ENCODE measurements at regions not wholly inside any gene's neighbourhood (a gene's known extent, or its start where the extent isn't known, plus 50 kb on each side); places are given as distances from the start of the nearest gene placed in this dataset.
A peak's percentile ranks its signal among the peaks of the same experiment; 100 is the strongest.
"Not testable (repeated sequence)": the region's sequence is repeated elsewhere in the genome, so short reads cannot be mapped to it uniquely, and the experiment has no call there.

DNA sequence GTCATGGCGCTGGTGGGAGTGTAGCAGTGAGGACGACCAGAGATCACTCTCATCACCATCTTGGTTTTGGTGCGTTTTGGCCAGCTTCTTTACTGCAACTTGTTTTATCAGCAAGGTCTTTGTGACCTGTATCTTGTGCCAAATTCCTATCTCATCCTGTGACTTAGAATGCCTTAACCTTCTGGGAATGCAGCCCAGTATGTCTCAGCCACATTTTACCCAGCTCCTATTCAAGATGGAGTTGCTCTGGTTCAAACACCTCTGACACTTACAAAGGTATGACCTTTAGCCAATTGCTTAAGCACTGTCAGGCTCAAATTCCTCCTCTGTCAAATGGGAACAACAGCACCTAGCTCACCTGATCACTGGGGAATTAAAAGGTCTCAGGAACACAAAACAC lies 235.1 kb upstream of the ID2 start:
- not testable (repeated sequence) for DNase-seq

DNA sequence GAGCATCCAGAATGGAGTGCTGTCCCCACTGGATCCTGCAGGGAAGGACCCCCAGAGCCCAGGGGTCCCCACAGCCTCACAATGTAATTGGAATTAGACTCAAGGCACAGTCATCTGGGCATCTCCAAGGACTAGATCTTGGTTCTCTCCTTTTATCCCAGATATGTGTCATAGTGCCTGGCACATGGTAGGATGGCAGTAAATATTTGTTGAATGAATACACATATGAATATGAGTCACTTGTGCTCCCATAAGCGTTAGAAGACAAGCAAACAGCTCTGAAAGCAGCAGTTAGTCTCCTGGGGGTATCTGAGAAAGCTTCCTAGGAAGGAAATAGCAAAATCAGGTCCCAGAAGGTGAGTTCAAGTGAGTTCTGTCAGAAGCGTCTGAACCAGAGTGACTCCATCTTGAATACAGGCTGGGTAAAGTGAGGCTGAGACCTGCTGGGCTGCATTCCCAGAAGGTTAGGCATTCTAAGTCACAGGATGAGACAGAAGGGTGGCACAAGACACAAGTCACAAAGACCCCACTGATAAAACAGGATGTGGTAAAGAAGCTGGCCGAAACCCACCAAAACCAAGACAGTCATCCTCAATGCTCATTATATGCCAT lies 234.1 kb upstream of the ID2 start:
- DNase-seq = no peak

DNA sequence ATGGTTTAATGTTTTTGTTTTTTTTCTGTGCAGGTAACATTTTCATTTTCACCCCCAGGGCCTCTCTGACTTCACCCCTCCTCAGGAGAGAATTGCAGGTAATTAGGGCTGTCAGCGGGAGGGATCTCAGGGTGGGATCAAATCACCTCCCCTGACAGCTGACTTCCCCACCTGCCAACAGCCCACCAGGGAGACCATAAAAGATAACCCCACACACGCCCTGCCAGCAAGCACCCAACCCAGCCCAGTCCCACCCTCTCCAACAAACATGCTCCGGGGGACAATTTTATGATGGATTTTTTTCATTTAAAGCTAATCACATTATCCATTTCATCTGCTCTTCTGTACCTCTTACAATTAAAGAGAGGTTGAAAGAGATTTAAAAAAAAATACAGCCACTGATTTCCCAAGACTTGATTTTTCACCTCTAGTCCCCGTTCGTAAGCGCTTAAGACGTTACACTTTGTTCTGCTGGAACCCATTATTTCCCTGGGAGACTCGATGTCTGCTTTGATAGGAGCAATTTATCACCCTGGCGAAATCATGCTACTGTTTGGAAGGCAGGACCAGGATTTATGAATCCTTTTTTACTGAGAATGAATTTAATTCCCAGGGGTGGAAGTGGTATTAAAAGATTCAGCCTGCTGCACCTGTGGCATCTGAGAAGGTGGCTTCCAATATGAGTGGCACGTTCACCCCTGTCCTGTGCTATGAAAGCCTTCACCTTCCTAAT lies 232.9 kb upstream of the ID2 start:
- DNase-seq = no peak

DNA sequence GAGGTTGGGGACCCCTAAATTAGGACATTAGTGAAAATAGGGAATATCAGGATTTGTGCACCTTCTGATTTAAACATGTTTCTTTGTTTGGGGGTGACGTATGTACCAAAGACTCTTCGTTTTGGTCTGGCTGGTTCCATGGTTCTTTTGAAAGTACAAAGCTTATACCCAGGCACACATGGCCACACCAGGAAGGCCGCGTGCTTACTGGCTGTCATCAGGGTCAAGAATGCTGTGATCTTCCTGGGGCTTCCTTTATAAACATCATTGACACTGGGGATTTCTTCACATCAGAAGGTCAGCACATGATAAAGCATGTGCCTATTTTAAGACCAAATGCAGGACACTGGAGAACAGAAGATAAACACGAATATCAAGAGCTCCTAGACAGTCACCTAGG lies 230.6 kb upstream of the ID2 start:
- DNase-seq = no peak

DNA sequence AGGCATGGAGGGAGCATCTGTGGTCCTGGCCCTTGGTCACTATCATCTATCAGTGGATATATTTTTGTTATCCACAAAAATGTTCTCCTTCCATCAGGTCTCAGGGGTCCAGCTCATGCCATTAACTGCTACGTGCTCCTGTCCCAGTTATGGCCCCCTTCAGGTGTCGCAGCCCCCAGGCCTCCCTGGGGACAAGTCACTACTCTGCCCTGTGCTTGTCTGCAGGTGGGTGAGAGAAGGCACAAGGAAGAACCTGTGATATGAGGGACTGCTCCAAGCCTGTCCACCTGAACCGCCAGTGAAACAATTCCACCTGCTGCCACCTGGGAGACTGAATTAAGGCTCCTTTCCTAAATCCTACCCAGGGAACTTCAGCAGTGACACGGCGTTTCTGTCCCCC lies 229.6 kb upstream of the ID2 start:
- DNase-seq = no peak

DNA sequence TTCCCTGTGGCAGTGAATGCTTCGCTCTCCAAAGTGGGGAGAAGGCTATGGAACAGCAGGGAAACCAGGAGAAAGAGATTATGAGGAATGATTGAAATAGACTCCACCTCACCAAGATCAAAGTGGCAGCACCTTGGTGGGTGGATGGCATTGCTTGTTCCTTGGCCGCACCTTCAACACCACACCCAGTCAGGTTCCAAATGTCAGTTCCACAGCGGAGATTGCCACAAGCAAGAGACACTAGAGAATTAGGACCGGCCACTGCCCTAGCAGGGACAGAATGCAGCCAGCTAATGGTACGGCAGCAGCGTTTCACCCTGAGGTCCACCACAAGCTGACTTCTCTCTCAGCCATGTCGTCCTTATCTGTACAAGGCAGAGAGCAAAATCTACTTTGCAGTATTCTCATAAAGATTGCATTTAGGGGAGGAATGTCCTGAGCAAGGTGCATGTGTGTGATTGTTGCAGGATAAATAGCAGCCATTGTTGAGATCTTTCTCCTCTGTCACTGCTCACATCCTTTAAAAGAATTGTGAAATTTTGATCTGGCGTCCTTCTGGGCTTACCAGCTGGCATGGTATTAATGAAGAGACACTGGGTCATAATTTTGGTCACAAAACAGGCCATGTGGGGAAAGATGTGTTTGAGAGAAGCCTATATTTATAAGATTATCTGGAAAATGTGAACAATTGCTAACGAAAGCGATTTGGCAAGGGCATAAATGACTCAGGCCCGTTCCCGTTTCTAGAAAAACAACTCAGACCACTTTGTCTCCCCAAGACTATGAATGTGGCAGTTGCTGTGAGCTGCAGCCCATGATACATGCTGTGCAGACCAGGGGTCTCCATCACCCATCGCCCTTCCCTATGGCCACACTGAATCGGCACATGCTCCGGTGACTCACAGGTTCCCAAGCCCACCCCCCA lies 228.6 kb upstream of the ID2 start:
- DNase-seq = no peak

DNA sequence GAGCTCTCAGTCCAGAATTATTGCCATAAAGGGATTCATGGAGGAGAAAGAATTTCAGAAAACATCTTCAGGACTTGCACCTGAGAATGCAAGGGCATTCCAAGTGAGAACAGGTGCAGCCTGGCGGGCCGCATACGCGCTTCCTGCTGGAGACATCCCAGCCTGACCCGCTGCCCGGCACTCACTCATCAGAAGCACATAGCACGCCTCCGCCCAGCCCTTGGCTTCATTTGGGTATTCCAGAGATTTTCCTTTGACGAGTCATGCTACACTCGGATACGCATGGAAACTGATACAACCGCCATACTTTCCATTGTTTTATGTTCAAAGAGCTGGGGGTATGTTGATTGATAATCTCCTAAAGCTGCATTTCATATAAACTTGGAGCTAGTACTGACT lies 228.0 kb upstream of the ID2 start:
- no peak for DNase-seq

DNA sequence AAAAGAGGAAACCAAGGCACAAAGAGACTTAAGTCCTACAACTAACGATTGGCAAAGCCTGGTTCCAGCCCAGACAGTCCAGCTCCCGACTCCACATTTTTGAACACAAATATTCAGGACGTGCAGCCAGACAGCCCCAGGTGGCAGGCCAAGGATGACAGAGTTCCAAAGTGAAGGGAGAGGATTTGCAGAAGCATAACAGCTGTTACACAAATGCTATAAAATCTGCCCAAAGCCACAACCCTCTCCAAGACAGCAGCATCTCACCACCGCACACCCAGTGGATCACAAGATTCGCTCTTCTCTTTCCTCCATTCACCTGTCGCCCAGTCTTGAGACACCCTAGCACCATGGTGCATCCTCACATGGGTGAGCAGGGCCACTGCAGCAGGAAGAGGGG lies 227.1 kb upstream of the ID2 start:
- DNase-seq = no peak

DNA sequence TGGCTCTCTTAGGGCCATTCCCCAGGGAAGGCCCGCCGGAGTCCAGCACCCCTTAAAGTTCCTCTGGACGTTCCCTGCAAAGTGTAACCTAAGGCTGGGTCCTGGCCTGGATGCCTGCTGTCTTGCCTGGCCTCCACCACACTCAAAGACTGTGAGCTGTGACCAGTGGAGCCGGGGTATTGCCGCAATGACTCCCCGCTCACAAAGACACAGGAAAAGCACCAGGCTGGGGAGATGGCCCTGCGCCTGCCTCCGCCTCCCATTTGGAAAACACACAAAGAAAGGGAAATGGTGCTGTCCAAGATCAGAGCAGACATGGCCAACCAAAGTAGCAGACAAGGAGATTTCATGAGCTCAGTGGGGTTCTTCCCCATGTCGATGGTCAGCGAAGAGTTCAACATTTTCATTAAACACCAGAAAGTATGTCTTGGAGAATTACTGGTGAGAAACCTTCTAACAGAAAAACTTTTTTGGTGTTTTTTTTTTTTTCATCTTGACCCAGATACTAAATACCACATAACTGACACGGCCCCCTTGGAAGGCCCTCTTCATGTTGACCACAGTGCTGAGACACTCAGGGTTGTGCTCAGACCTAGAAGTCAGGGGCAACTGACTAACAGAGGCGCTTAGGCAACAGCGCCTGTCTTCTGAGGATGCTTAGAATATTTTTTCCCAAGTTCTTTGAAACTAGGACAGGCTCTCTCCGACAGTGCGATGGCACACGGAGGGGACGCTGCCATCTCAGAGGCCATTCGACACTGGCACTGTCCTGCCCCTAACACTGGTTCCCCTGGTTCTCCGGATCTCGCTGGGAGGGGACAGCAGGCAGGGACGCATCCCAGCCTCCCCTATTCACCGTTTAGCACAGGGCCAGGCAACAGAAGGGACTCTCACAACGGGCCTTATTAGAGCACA lies 226.4 kb upstream of the ID2 start:
- no peak for DNase-seq

DNA sequence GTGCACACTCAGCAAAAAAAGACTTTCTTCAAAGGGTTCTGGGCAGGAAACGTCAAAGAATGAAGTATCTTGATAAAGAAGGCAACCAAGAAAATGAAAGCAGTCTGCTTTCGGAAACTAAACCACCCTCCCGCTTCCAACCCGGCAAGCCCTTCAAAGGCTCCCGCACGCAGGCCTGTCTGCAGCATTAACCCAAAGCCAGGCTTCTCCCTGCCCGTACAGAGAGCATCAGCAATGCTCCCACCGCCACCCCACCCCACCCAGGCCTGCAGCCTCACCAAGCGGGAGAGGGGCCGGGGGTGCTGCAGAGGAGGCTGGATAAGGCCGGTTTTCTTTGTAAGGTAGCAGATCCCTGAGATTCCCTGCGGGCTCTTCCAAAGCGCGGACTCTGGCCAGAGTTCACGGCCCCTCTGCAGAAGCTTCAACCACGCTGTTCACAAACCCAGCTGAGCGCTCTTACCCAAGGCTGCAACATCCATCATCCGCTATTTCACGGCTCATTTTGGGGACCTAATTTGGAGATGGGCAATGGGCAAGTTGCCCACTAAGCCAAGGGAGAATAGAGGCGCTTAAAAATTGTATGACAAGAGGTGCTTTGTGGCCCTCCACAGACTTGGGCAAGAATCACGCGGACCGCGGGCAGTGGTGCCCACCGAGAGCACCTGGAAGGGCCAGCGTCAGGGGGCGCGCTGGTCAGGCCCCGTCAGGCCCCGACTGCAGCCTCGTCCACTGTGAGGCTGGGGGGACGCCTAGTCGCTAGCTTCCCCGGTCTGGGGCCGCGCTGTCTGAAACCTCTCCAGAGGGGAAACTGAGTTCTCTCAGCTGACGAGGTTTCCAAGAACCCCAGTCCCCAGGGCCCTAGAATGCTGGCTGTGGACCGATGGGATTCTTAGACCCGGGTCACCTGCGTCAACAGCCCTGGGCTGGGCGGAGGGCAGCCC lies 225.4 kb upstream of the ID2 start:
- peak; percentile 20 for DNase-seq

DNA sequence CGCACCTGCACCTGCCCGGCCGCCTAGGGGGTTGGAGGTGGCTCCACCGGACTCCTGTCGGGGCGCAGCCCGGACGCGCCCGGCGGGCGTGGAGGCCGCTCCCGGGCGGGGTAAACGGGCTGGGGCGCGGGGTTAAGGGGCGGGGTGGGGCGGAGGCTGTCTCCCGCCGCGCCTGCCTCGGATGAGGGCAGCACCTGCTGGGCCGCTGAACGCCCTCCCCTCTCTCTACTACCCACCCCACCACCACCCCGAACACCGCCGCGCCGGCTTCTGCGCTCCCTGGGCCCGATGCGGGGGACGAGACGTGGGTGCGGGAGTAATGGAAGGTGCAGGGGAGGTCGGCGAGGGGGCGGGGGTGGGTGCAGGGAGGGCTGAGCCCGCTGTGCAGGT lies 224.8 kb upstream of the ID2 start:
- no peak for DNase-seq

DNA sequence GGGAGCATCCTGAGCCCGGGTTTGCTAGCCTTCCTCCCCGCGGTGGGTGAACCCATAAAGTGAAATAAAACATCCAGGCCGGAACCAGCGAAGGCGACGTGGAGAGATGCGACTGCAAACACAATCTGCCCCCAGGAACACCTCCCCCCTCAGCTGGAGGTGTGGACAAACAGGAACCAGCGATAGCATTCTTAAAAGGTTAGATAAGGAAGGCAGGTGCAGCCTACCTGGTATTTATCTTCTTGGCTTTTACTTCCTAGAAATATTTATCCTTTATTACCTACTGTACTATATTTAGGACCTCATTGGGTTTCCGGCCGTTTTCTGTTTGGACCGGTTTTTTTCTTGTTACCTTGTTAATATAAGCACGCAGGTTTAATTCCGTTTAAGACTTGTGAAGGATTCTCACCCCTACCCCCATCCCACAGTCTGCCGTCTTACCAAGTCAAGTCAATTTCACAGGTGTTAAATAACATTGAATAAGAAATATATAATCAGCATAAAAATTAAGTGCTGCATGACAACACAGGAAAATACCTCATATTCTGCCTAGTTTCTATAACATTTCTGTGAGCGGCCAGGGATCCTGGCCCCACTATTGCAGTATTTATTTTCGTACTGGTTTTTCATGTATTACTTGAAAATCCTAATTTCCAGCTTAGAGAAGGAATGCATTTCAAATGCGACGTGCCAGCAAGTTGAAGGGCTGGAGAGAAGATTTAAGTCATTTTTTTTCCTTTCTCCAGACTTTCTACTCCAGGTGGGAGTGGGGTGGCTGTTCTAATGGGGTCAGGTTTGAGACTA lies 224.0 kb upstream of the ID2 start:
- no peak for DNase-seq

DNA sequence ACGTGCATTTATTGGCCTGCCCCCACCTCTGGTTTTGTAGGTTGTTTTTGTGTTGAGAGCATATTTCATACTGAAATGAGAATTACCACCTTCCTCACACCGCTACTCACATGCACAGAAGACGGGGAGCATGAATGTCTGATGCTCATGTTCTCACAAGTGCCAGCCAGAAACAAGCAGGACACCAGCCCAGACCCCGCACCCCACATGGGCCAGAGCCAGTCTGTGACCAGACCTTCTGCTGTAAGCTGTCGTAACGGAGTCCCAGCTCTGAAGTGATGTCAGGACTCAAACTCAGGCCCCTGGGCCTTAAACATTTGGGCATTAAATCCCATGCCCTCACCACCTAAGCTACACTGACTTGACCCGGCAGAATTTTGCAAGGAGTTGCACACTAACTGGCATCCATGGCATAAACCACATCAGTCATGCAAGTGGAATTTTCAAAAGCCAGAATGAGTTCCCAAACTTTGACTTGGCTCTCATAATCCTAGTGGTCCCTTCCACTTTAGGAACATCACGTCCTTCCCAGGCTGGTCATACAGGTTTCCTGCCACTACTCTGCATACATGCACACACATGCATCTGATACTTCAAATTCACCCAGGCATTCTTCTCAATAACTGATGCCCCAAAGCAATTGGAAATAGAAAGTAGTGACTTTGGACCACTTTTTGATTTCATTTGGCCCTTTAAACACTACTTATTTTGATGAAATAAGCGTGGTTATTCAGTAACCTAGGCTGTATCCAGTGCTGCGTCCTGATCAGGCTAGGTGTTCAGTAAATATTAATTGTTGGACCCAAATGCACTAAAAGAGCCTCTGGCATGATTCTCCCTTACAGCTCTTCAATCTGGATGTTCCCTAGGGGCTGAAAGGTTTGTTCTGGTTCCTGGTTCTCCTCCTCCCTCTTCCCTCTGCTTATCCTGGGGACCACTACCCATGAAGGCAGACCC lies 223.1 kb upstream of the ID2 start:
- DNase-seq = no peak

DNA sequence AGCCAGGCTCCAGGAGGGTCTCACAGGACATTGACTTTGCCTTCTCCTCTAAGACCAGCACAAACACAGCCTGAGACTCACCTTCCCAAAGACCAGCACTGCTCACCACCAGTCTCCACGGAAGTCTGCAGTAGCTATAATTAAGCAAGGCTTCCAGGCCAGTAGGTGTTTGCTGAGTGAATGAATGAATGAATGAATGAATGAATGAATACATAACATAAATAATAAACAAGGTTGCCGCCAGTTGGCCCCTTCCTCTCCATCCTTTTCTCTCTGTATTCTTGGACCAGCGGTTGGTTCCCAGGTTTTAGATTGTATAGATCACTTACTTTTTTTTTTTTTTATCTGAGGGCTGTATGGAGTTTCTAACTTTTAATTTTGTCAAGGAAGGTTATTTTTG lies 222.4 kb upstream of the ID2 start:
- DNase-seq = no peak

DNA sequence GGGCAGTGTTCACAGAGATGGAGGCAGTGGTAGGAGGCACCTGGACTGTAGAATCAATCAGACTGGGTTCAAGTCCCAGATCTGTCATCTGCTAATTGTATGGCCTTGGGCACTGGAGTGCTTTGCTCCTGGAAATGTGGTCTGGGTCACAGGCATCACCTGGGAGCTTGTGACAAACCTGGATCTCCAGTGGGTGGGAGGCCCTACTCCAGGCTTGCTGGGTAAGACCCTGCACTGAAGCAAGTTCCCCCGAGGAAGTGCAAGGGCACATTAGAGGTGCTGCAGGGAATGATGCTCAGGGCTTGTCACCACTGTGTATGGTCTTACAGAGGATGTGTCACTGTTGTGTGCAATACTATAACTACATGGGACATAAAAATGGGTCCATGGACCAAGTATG lies 220.5 kb upstream of the ID2 start:
- no peak for DNase-seq

DNA sequence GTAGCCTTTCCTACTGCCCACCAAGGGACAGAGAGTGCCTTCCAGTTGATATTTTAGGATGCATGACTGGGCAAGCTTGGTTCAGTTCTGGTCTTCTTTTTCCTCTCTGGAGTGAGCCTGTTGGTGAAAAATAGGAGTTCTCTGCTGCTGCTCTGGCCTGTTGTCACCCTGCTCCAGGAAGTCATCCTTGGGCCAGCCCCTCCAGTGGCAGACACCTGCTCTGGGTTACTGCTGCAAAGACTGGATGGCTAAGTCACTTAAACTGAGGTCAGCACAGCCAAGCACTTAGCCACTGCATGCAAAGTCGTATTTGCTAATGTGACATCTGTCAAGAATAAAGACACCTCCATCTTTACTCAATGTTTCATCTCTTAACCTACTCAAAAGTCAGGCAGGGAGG lies 219.6 kb upstream of the ID2 start:
- no peak for DNase-seq

DNA sequence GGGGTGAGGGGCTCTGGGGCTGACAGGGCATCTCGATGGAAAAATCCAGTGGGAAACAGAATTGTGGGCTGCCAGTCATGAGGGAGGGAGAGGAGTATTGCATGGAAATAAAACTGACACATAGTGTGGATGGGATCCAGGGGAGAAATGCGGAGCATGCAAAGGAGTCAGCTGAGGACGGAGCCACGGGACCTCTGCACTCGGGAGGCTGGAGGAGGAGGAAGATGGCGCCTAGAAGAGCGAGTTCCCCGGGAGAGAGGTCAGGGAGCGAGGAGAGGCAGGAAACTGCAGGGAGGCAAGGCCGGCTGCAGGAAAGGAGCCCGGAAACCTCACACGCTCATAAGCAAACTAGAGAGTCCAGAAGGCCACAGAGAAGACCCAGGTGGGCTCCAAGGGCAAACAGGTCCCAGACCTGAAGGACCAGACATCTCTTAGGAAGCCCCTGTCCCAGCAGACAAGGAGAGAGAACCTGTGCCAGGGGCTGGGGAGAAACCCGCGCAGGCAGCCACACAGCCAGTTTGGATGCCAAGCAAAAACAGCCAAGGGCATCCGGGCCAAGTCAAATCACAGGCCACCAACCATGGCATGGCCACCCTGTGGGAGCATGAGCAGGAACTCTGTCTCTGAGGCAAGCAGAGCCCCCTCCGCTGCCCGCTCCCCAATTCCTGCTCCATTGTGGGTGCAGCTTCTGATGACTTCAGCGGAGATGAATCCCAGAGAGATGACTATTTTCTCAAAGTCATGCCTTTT lies 218.8 kb upstream of the ID2 start:
- no peak for DNase-seq

DNA sequence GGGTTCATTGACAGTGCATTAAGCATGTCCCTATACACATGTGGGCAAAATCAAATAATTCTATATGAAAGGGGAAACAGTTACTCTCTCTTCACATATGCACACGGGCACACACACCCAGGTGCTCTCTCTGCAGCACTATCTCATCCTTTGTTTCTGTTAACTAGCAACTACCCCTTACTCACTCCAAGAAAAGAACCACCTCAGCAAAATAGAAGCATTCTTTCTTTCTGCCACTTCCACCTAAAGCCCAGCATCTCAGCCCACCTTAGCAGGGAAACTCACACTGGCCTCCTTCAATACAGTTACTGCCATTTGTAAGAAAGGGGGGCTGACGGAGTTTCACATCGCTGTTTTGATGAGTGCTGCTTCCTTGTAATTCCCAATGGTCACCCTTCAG lies 216.3 kb upstream of the ID2 start:
- DNase-seq = no peak
